ENCODE measurements at regions not wholly inside any gene's neighbourhood (a gene's known extent, or its start where the extent isn't known, plus 50 kb on each side); places are given as distances from the start of the nearest gene placed in this dataset.
"Not testable (repeated sequence)": the region's sequence is repeated elsewhere in the genome, so short reads cannot be mapped to it uniquely, and the experiment has no call there.

- no peak for DNase-seq
Measured at GRCh38 chr17:27065588-27065987, 228.3 kb upstream of the WSB1 start.

DNA sequence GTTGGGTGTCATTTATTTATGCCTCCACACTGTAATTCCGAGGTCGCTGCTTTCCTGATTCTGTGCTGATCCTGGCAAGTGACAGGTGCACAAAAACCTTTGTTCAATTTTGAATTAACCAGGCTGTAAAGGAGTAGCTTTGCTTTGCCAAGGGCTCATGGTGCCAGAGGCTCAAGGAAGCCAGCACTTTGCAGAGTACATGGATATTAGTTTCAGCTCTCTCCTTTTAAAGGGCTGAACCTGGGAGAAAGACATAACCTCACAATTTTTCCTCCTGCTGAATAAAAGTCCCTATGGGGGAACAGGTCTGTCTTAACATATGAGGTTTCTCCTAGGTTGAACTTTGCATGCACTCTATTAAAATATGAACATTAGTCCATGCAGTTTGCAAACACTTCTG lies 227.6 kb upstream of the WSB1 start:
- no peak for DNase-seq

- no peak for DNase-seq
Measured at GRCh38 chr17:27069842-27070508, 223.9 kb upstream of the WSB1 start.

DNA sequence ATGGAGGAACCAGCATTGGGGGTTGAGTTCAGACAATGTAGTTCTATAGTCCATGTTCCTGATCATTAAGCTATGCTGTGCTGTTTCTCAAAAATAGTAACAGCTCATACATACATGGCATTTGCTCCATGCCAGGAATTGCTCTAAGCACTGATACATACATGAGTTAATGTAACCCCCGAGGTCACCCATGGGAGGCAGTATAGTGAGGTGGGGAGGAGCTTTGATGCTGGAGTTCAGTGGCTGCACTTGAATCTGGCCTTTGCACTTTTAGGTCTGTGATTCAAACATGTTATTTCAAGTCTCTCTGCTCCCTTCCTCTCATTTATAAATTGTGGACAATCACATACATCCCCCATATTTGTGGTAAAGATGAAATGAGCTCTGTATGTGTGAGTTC lies 223.1 kb upstream of the WSB1 start:
- no peak for DNase-seq

DNA sequence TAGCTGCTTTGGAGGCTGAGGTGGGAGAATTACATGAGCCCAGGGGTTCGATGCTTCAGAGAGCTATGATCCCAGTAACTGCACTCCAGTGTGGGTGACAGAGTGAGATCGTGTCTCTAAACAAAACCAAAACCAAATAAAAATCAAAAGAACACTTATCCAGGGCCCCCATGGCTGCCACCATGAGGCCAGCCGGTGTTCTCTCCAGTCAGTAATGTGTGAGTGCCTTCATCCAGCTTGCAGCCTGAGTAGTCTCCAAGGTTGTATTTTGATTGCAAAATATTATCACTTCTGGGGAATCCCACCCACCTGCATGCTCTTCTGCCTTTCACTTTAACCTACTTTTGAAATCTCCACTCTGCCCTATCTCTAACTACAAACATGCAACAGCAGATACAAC lies 221.0 kb upstream of the WSB1 start:
- no peak for DNase-seq

- no peak for DNase-seq
Measured at GRCh38 chr17:27076814-27077213, 217.1 kb upstream of the WSB1 start.

GRCh38 chr17:27078296-27078695 lies 215.6 kb upstream of the WSB1 start:
- DNase-seq = no peak

DNA sequence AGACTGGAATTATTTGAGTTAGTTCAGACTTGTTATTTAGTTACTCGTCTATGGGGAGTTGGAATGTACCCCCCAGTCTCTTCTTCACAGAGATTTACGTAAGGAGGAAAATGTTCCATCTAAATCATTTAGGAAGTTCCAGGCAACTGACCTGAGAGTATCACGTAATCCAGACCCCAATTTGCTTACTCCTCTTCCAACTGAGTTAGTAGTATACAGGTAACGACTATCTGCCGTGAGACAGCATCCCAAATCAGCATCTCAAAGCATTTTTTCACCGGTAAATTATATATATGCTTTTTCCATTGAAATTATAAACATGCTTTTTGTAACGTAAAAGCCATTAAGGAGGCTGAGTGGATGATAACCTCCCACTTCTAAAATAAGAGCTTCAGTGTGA lies 214.3 kb upstream of the WSB1 start:
- DNase-seq = no peak

GRCh38 chr17:27081002-27081638 lies 212.8 kb upstream of the WSB1 start:
- DNase-seq = no peak

GRCh38 chr17:27082023-27082774 lies 211.7 kb upstream of the WSB1 start:
- DNase-seq = no peak

GRCh38 chr17:27082775-27083154 lies 211.1 kb upstream of the WSB1 start:
- DNase-seq = no peak

- no peak for DNase-seq
Measured at GRCh38 chr17:27083408-27084185, 210.3 kb upstream of the WSB1 start.

GRCh38 chr17:27085517-27085916 lies 208.4 kb upstream of the WSB1 start:
- DNase-seq = no peak

- no peak for DNase-seq
Measured at GRCh38 chr17:27086526-27086925, 207.4 kb upstream of the WSB1 start.

- no peak for DNase-seq
Measured at GRCh38 chr17:27087935-27088766, 205.8 kb upstream of the WSB1 start.

- DNase-seq = no peak
Measured at GRCh38 chr17:27088767-27089078, 205.2 kb upstream of the WSB1 start.

- DNase-seq = not testable (repeated sequence)
Measured at GRCh38 chr17:27089079-27089928, 204.6 kb upstream of the WSB1 start.

DNA sequence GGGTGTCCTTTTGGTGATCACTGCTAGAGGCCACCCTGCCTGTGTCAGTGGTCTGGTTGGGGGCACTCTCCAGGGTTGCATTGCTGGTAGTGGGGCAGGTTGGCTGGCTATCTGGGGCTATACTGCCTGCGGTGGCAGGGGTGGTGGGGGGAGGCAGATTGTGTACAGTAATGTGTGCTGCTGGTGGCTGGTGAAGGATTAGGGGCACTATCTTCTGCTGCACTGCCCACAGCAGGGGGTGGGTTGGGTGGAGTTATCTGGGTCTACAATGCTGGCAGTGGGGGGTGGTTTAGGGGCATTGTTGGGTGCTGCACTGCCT lies 204.0 kb upstream of the WSB1 start:
- no peak for DNase-seq

DNA sequence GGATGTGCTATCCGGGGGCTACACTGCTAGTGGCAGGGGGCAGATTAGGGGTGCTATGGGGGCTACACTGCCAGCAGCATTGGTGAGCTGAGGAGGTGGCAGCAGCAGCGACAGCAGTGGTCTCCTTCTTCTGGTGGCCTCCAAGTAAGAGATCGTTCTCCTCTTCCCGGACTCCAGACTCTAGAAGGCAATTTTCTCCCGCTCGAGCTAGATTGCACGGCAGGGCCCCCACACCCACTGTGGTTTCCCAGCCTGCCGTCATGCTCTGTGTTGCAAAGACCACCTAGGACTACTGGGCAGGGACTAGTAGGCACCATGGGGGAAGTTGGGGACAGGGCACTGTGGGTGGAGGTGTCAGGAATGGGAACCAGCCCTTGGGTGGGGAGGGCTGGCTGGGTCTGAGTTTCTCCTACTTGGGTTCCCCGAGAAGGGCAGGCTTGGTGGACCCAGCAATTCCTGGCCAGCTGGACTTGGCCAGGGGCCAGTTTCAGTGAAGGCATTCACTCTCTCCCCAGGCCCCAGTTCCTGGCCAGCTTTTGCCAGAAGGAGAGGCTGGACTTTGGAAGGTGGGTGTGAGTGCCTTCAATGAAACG lies 203.4 kb upstream of the WSB1 start:
- not testable (repeated sequence) for DNase-seq

- DNase-seq = no peak
Measured at GRCh38 chr17:27091043-27091497, 202.8 kb upstream of the WSB1 start.

DNA sequence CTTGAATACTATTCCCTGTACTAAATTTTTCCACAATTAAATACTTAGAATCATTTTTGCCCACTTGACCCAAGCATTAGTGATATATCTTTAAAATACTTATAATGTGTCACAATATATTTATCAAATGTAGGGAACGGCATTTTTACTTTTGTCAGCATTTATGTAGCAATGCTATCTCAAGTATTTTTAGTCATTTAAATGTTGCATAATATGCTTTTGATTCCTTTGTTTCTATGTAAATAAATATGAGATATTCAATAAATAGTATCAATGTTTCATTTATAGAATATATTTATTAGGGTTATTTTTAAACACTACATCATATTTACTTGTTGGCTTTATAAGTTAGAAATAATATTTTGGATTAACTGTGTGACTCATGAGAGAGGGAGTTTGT lies 199.7 kb upstream of the WSB1 start:
- not testable (repeated sequence) for DNase-seq

All from SW 1271 (cell line).